ENCODE measurements at regions not wholly inside any gene's neighbourhood (a gene's known extent, or its start where the extent isn't known, plus 50 kb on each side); places are given as distances from the start of the nearest gene placed in this dataset.
"Not testable (repeated sequence)": the region's sequence is repeated elsewhere in the genome, so short reads cannot be mapped to it uniquely, and the experiment has no call there.

DNA sequence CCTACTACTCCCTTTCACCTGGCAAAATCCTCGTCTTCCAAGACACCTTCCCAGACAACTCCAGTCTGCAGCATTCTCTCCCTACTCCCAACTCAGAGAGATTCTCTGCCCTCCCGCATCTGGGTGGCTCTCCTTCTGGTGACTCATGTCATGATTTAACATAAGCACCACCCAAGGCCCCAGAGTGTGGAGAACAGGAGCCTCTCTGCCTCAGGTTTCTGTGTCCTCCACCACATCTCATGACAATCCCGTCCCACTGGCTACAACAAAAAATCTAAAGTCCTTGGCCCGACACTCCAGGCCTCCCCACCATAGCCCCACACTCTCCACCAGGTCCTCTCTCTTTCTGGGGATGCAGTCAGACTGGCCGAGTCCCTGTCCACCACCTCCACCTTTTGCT, 197.1 kb downstream of the BCL11A start:
- no peak for DNase-seq (ENCODE audit: low read depth)

DNA sequence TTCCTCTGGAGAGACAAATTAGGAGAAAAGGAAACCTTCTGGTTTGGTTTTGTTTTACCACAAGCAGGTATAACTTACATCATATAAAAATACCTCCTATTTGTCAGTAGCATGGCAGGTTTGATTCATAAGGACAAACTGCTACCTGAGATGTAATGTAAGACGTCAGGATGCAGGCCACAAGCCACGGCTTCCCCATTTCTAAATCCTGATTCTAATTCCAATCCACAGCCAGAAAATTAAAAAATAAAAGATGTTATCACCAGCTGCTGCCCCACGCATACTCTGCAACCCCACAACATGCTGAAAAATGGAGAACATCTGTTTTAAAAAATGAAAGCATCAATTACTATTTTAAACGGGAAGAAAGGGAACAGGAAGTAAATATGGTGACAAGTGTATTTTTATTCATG, 197.6 kb downstream of the BCL11A start:
- DNase-seq (ENCODE audit: low read depth) = no peak

DNA sequence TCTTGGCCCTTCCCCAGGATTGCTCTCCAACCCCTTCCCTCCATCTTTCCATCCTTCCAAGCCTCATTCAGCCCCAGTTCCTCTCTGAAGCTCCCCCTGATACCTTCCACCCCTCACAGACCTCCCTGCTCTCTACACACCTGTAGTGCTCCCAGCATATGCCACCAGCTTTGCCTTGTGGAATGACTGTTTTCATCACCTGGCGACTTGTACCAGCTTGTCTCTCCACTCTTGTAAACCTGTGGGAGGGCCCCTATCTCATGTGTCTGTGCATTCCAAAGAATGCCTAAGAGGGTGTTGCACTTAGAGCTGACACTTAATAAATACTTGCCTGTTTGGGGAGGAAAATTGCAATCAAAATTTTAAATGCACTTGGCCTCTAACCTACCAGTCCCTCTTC, 198.7 kb downstream of the BCL11A start:
- DNase-seq (ENCODE audit: low read depth) = no peak

DNA sequence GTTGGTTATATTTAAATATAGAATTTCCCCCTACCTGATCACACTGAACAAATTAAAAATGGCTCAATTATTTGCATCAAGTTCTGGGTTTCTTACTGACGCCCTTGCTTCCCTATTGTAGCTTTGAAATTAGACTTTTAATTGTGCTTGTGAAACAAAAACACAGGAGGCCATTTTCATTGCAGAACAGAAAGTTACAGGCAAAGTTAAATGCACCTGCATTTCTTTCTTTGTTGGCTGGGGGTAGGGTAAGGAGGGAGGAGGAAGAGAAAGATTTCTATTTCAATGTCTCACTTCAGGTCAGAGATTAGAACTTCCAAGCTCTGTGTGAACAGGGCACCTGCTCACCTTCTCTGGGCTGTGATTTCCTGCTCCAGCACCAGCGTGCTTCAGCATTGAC, 199.6 kb downstream of the BCL11A start:
- no peak for DNase-seq (ENCODE audit: low read depth)

DNA sequence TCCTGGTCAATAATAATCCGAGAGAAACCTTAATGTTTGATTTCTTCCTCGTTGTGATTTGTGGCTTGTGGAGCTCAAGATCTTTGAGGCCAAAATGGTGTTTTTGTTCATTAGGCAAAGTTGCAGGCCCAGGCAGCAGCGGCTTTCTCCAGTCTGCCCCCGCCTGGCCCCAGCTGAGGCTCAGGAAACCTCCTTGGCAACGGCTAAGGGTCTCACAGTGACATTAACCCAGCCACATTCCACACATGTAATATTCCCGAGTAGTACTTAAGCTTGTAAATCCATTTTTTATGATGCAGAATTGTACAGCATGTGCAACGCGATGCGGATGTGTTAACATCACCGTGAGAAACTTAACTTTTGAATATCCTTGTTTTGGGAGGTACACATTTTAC, 200.1 kb downstream of the BCL11A start:
- DNase-seq (ENCODE audit: low read depth) = no peak

DNA sequence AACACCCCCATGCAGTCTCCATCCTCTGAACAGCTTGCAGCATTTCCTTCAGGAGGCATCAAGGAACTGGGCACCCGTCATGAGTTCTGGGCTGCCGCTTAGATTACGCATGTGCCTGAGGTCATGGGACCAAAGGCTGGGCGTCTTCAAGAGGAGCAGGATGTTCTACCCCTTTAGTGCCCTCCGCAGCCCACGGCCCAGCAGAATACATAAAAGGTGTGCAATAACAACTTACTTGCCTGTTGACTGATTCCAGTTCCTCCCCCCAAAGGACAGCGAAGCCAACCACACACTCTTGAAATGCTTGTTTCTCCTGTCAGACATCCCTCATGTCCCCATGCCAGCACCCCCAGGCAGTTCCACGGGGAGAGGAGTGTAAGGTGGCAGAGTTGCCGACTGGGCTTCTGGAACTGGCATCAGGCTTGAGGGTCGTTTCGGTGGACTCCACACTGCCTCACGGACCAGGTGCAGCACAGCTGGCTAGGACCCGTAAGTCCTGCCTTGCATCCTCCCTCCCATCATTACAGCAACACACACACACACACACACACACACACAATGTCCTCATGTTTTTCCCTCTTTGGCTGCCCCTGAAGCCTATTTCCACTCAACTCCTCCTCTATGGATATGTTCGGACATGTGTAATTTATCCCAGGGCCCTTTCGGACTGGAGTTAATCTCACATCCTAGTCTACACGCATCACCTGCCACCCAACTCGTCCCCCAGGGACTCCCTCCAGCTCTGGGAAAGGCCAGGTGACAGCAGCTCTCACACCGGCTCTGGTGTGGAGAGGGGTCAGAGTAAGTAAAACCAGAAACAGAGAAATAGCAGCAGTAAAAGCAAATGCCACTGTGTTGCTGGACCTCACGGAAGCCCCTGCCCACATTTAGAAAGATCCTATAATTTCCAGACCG, 200.7 kb downstream of the BCL11A start:
- no peak for DNase-seq (ENCODE audit: low read depth)

DNA sequence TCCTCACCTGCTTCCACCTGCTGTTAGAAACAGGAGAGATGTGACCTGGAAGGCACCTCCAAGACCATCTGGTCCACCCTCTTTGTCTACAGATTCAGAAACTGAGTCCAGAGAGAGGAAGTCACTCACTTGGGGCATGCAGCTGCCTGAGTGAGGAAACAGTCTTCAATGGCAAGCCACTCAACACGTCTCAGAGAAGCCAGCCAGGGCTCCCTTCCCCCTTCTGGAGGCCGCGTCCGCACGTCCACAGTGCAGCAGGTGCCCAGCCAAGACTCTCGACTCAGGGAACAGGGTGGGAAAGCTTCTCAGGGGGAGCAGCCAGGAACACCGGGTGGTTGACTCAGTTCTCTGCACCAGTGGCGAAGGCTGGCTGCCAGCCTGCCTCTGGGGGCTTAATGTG, 201.7 kb downstream of the BCL11A start:
- DNase-seq (ENCODE audit: low read depth) = no peak

DNA sequence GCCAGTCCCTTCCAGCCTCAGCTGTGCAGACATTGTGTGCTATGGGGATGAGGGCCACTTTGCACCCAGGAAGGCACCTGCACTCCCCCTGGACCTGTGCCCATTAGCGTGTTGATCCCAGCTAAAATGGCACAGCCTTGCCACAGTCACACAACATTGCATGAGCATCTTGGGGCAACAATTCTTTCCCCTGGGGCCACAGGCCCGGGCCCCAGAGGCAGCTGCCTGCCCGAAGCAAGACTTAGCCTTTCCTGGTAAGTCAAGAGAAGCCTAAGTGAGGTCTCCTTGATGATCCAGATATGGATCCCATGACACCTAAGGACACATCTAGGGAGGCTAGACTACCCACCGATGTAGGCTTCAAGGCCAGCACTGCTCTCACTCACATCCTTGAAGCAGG, 202.1 kb downstream of the BCL11A start:
- DNase-seq (ENCODE audit: low read depth) = no peak

DNA sequence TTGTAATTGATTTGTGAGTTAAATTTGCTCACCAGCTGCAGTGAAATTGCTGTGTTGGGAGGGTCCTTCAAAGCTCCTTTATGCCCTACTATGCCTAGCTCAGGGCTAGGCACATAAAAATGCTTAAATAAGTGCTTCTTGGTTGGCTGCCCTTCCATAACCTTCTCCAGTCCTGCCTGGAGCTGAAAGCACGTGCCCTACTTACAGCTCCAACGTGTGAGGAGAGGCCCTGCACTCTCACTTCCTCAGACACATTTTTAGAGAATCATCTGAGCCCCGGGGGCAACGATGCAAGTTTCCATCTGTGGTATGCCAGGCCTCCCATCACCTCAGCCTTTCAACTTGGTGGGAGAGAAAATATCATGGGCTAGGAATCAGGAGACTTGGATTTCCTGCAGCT, 202.7 kb downstream of the BCL11A start:
- no peak for DNase-seq (ENCODE audit: low read depth)

DNA sequence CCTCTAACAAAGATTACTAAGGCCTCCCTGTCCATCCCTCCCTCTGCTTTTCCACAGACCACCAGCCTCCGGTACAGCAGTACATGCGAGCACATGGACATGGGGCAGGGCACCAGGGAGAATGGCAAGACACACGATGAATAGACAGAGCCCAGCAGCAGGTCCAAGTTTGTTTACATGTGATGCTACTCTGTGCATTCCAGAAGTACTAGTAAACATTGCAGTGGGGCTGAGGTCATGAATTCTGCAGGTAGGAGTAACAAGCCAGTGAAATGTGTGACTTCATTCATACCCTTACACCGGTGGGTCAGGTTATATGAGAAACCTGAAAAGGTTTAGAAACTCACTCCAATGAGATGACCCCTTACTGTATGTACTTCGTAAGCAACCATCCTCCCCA, 205.7 kb downstream of the BCL11A start:
- DNase-seq (ENCODE audit: low read depth) = no peak

DNA sequence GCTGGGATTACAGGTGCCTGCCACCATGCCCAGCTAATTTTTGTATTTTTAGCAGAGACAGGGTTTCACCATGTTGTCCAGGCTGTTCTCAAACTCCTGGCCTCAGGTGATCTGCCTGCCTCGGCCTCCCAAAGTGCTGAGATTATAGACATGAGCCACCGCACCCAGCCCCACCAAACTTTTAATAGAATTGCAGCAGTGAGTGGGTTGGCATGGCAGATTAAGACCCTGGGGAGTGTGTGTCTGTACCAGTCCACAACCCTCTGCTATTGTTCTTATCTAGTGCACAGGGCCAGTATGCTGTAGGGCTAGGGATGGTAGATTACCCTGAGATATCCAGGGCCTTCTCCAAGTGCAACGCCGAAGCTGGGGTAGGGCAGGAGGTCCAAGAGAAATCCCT, 211.0 kb downstream of the BCL11A start:
- DNase-seq (ENCODE audit: low read depth) = not testable (repeated sequence)

DNA sequence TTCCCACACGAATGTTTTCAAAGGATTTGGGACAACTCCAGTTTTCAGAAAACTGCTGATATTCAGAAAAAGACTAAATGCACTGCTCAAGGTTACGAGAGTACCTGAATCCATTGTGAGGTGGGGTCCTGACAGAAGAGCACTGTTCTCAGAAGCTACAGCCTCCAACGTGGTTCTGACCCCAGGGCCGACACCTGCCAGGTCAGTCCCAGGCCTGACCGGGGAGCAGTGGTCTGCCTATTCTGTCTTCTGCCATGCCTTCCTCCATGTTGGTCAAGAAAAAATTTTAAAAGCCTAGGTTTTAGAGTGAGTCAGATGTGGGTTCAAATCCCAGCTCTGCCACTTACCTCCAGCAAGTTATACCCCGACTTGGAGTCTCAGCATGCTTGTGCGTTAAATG, 212.3 kb downstream of the BCL11A start:
- no peak for DNase-seq (ENCODE audit: low read depth)

DNA sequence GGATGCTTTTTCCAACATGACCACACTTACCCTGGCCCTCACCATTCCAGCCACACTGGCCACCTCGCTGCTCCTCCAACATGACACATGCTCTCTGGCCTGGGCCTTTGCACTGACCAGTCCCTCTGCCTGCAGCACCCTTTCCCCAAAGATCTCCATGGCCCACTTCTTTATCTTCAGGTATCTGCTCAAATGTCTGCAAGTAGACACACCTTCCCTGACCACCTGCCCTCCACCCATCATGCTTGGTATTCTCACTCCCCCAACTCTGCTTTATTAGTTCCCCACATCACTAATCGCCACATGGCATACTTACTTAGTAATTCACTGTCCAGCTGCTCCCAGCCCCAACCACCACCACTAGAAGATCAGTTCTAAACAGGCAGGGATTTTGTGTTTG, 214.2 kb downstream of the BCL11A start:
- DNase-seq (ENCODE audit: low read depth) = no peak

DNA sequence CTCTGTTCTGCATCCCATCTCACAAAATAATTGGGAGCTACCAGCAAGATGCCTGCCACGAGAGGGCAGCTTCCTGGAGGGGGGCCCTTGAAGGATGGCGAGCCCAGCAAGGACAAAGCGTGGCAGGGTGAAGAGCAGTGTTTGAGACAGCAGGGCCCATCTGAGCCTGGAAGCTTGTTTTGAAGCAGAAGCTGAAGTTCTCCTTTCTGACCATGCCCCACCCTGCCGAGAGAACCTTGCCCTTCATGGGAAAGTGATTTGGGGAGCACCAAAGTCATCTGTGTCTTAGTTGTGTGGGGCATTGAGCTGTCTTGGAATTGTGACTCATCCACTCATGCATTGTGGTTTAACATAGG, 216.3 kb downstream of the BCL11A start:
- DNase-seq (ENCODE audit: low read depth) = no peak

DNA sequence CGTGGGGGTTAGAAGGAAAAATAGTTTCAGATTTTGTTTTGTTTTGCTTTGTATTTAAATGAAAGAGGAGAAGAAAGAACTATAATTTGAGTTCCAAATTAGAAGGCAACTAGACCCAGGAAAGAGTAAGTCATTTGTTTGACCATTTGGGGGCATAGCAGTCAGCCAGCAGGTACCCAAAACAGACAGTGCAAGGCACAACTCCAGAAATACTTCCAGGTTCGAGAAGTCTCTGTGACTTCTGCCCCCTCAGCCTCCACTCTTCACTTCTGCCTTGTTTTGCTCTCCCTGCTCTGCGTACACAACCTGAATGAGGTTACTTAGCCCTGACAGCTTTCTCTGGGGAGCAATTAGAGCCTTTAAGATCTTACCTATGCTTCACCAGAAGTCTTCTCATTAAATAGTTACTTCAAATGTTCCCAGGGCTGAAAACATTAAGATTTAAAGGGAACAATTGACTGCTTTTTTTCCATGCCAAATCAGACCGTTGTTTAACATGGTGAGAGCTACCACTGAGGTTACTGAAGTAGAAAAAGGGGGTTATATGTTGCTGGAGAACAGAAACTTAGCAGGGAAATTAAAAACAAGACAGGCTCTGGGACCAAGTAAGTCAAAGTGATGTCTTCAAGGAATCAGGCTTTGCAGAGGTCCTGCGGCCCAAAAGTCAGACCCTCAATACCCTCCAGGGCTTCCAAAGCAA, 216.9 kb downstream of the BCL11A start:
- DNase-seq (ENCODE audit: low read depth) = no peak

DNA sequence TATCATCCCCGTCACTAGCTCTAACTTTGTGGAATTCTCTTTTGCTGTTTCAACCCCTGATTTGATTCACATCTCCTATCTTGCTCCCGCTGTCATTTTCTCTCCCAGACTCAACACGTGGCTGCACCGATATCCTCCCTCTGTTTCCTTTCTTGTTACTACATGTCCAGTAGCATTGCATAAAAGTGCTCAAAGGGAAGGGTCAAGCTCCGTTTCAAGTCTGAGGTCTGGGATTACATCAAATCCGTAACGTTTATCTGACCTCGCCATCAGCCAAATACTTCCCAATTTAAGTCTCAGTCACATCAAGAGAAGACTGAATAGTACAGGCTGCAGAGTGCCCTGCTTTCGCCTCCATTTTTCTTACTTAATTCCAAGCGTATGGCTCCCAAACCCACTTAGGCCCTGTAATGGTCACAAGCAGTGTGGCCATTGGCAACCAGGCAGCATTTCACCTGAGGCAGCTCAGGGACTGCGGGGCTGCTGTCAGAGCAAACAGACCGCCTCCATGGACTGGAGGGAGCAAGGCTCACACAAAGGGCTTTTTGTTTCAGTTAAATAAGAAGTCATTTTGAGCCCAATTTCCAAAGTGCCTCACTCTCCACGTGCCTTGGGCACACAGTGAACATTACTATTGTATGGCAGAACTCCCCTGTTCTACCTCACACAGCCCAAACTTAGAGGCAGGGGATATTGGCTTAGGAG, 217.8 kb downstream of the BCL11A start:
- no peak for DNase-seq (ENCODE audit: low read depth)

DNA sequence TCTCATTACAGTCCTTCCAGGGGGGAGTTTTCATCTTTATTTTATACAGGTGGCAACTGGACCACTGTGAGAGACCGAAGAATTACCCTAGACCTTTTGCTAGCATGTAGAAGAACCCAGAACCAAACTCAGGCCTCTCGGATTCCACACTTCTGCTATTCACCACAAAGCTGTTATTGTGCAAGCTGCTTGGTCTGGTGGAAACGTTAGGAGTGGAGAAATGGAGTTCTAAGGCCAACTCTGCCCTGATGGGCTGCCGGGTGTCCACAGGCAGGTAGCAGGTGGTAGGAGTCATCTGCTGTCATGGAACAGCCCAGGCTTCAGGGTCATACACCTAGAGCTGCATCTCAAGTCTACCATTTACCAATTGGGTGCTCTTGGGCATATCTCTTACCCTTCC, 218.8 kb downstream of the BCL11A start:
- no peak for DNase-seq (ENCODE audit: low read depth)

DNA sequence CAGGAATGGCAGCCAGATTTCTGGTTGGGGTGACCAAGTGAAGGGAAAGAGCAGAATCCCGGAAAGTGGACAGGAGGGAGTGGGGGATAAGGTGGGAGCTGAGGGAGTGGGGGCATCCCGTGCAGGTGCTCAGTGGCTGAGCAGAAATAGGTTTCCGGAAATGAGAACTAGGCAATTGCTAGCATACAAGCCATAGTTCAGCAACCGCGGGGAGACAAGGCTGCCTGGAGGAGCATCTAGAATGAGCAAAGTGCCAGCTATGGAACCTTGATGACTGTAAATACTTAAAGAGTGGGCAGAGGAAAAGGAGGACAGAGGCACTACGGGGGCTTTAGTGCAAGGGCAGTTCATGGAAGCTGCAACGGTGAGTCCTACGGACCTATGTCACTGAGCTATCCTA, 220.2 kb downstream of the BCL11A start:
- DNase-seq (ENCODE audit: low read depth) = no peak

DNA sequence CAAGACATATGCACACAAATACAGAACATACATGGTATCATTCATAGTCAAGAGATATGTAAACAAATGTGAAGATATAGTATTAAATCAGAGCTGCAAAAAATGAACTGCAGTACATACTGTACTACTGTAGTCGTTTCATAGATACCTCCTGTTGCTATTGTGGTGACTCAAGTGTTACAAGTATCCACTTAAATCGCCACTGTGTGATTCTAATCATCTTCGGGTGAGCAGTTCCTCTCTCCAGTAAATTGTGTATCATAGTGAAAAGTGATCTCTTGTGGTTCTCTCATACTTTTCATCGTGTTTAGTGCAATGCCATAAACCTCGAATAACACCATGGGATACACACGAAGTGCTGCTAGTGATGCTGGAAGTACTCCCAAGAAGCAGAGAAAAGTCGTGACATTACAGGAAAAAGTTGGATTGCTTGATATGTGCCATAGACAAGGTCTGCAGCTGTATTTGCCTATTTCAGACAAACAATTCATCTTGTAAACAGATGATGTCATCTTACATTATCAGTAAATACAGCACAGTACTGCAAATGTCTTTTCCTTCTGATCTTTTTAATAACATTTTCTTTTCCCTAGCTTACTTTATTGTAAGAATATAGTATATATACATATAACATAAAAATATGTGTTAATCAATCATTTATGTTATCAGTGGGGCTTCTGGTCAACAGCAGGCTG, 222.2 kb downstream of the BCL11A start:
- no peak for DNase-seq (ENCODE audit: low read depth)

DNA sequence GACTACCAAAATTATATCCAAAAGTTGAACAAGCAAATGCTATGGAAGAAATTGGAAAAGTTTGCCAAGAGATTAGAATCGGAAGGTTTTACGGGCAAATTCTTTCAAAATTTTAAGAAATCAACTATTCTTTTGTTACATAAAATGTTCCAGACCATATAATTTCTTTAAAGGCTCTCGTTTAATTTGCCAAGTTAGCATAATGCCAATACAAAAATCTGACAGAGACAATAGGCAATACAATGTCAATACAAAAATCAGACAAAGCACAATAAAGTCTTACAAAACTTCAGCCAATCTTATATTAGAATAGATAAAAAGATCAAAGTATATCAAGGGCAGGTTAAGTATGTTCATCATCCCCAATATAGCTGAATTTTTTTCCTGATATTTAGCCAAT, 224.2 kb downstream of the BCL11A start:
- DNase-seq (ENCODE audit: low read depth) = no peak

DNA sequence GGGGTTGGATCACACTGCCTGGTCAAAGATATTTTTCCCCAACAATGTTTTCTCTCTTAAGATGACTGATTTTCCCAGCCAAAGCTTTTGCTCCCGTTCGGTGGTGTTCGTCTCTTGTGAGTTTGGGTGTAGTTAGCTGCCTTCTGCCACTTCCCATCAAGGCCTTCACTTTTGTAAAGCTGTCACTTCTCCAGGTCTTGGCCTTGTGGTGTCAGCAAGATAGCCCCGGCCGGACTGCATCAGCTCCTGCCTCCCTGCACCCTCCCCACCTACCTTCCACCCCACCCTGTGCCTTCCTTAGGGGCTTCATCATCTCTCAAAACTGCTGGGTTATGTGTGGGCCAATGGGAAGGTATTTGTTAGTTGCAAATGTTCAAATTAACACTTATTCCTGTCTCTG, 228.9 kb downstream of the BCL11A start:
- no peak for DNase-seq (ENCODE audit: low read depth)

DNA sequence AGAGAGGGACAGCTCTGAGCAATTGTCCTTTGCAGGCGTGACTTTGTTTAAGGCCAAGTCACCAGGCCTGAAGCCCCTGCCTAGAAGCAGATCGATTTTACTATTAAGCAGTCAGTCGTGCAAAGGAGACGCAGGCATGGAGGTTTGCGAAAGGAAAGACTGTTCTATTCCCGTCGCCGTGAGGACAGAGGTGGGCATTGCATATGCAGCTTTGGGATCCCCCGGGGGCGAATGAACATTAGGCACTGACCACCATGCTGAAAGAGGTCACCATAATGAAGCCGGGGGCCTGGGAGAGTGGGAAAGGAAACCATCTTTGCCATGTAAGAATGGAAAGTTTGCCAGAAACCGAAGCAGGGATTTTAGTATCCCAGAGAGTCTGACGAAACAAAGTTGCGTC, 231.6 kb downstream of the BCL11A start:
- DNase-seq (ENCODE audit: low read depth) = no peak

DNA sequence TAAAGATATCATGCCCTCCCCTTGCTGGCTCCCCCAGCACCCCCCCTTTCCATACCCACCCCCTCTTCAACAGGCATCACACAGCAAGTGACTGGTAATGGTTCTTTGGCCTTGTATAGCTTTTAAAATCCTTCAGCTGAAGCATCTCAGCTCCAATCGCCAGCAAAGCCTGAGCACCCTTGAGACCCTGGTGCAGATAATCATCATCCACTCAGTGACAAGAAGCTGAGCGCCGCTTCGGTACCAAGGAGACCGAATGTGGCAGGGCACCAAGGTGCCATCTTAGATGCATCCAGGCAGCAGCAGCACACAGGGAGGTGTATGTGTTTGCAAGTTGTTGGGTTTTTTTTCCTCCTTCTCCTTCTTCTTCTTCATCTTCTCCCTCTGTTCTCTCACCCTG, 232.7 kb downstream of the BCL11A start:
- no peak for DNase-seq (ENCODE audit: low read depth)

All from GM04504 (cell line).